Heart right ventricle (tissue), 16 donors: ENCODE measurements at regions not wholly inside any gene's neighbourhood (a gene's known extent, or its start where the extent isn't known, plus 50 kb on each side); places are given as distances from the start of the nearest gene placed in this dataset.

ENCODE experiments used
- ATAC-seq, 8 donors: fragments of 200-7000 bp; cut with Tn5 transposase; one replicate each; pipeline ENCODE4 v1.9.1; 2020; ENCODE audit warnings: mild to moderate bottlenecking in 8 of 8, moderate library complexity in 8 of 8, moderate number of reproducible peaks in 1 of 8
- DNase-seq, 2 donors: peaks; one replicate each; pipeline ENCODE4 v3.0.0-alpha.2; 2020
- H3K27ac ChIP-seq, 10 donors: fragments of 200-600 bp; sonication (generic) in 2 of 10; one replicate each; pipeline versions ENCODE4 v1.5.0 to v1.8.0; 2020 to 2022; ENCODE audit warnings: mild to moderate bottlenecking in 3 of 10
- H3K27me3 ChIP-seq, 7 donors: fragments of 200-600 bp; one replicate each; pipeline ENCODE4 v1.8.0; 2021 to 2022; ENCODE audit warnings: mild to moderate bottlenecking in 2 of 7
- H3K36me3 ChIP-seq, 9 donors: fragments of 200-600 bp; sonication (generic) in 1 of 9; one replicate each; pipeline versions ENCODE4 v1.5.0 to v1.8.0; 2020 to 2022; ENCODE audit warnings: mild to moderate bottlenecking in 2 of 9
- H3K4me1 ChIP-seq, 9 donors: fragments of 200-600 bp; sonication (generic) in 1 of 9; one replicate each; pipeline versions ENCODE4 v1.5.0 to v1.8.0; 2020 to 2022; ENCODE audit warnings: mild to moderate bottlenecking in 4 of 9
- H3K4me3 ChIP-seq, 10 donors: fragments of 200-600 bp; sonication (generic) in 2 of 10; one replicate each; pipeline versions ENCODE4 v1.5.0 to v1.8.0; 2020 to 2022; ENCODE audit warnings: mild to moderate bottlenecking in 7 of 10, moderate library complexity in 2 of 10
- H3K9me3 ChIP-seq, 11 donors: fragments of 200-600 bp in 10 of 11; sonication (generic) in 2 of 11; one replicate each; pipeline versions ENCODE4 v1.5.0 to v1.8.0; 2013 to 2022; ENCODE audit warnings: mild to moderate bottlenecking in 2 of 11, control low read depth in 1 of 11, moderate library complexity in 1 of 11
- WGBS, 2 donors: extraction: QIAGEN DNeasy Blood & Tissue Kit; methylation state at CpG; one replicate each; pipeline ENCODE4 v1.1.7; 2013; ENCODE audit warnings: inconsistent platforms in 1 of 2; 5-methylcytosine and 5-hydroxymethylcytosine counted together
- intact Hi-C, 10 donors: fragments of 100-400 bp; cut with DNase I; formaldehyde crosslinking; loops; one replicate each; pipeline versions ENCODE4 v1.11.1 to v1.14.2; 2022
- TF ChIP-seq, protein P1 (sequence below), 9 donors: fragments of 200-600 bp; sonication (generic) in 2 of 9; IDR thresholded peaks; one replicate each; pipeline versions ENCODE4 v1.5.0 to v1.8.0; 2021 to 2022; ENCODE audit warnings: antibody characterized with exemption in 9 of 9, mild to moderate bottlenecking in 5 of 9, moderate library complexity in 1 of 9
- donor health status: Arrhythmogenic right ventricular cardiomyopathy.
- donor health status: ischemic (EF 13 %, LVEDD 7.1; RV severe dilation, severe dysfunction).
- donor health status: healthy with polysubstance abuse.
- donor health status: DM: no; HTN: yes; CAD: no.
- donor health status: DM: no; HTN: no; CAD: no.
- donor health status: ischemic (EF 25% LVEDD 6.9; RV normal size, moderate dysfunction).
- donor health status: ischemic (EF 25% LVEDD 5.7; RV mildly dilated, moderate dysfunction).
- donor health status: healthy.
- donor health status: DM: yes; HTN: yes; CAD: no.
- donor health status: Ischemic cardiomyopathy.
- donor health status: ischemic (EF 35%, LVEDD 5.7; RV mildly dilated, moderate dysfunction).
- donor health status: nonischemic (EF 11% LVEDD 7.7; RV severe dilation, severe dysfunction).
- donor health status: DM: yes; HTN: yes; CAD: no.
- donor health status: PGD.
- donor health status: ischemic (EF 29% LVEDD 5.4; RV normal size, mild dysfunction).
- donor health status: nonischemic (EF 23%, LVEDD 6.1; RV moderate dilation, normal function).

- Histone ChIP-seq H3K36me3 (no peaks in the 10 kb centered on the region), H3K27ac (no peak overlapping the region), H3K9me3 (no peaks in the 10 kb centered on the region), H3K27me3 (no peaks in the 10 kb centered on the region), H3K4me1 (no peaks in the 10 kb centered on the region), H3K4me3 (no peak overlapping the region)
- DNase-seq (no peak), ATAC-seq (no peak)
- intact Hi-C loops = no loop called here
- 59 to 76% methylated on average over 2 of the region's 2 CpGs for WGBS, 2 donors
- TF ChIP-seq, protein P1, sequence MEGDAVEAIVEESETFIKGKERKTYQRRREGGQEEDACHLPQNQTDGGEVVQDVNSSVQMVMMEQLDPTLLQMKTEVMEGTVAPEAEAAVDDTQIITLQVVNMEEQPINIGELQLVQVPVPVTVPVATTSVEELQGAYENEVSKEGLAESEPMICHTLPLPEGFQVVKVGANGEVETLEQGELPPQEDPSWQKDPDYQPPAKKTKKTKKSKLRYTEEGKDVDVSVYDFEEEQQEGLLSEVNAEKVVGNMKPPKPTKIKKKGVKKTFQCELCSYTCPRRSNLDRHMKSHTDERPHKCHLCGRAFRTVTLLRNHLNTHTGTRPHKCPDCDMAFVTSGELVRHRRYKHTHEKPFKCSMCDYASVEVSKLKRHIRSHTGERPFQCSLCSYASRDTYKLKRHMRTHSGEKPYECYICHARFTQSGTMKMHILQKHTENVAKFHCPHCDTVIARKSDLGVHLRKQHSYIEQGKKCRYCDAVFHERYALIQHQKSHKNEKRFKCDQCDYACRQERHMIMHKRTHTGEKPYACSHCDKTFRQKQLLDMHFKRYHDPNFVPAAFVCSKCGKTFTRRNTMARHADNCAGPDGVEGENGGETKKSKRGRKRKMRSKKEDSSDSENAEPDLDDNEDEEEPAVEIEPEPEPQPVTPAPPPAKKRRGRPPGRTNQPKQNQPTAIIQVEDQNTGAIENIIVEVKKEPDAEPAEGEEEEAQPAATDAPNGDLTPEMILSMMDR (IDR thresholded peaks at IDR 0.05) = no peak
Measured at GRCh38 chr7:115728518-115728917, 302.0 kb downstream of the TFEC start.

DNA sequence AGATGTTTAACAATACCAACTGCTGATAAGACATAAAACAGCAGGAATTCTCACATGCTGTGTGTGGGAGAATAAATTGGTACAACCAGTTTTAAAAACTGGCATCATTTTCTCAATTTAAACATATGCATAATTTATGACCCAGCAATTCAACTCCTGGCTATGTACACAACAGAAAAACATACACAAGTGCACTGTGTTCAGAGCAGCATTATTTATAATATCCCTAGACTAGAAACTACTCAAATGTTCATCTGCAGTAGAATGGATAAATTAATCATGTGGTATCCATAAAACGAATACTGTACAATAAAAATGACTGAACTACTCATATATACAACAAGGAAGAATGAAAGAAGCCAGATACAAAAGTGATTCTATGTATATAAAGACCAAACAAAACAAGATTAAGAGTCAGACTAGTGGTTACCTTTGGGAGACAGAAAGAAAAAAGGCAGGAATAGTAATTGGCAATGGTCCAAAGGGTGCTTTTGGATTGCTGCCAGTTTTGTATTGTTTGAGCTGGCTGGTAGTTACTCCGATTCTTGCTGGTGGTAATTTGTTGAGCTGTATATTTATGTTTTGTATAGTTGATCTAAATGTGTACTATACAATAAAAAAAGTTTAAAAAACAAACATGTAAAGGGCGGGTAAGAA is 306.0 kb downstream of the TFEC start:
- WGBS, 2 donors = 46 to 56% methylated on average over 3 of the region's 3 CpGs
- H3K27ac ChIP-seq = no peak overlapping the region
- H3K4me3 ChIP-seq = no peak overlapping the region
- TF ChIP-seq, protein P1 (IDR thresholded peaks at IDR 0.05) = no peak
- H3K36me3 ChIP-seq = no peaks in the 10 kb centered on the region
- DNase-seq = no peak
- intact Hi-C loops = no loop called here
- H3K27me3 ChIP-seq = no peaks in the 10 kb centered on the region
- no peaks in the 10 kb centered on the region for H3K9me3 ChIP-seq
- ATAC-seq = no peak
- no peaks in the 10 kb centered on the region for H3K4me1 ChIP-seq

- no peaks in the 10 kb centered on the region for H3K4me1 ChIP-seq
- H3K9me3 ChIP-seq = no peaks in the 10 kb centered on the region
- H3K27me3 ChIP-seq = no peaks in the 10 kb centered on the region
- intact Hi-C loops = no loop called here
- ATAC-seq = no peak
- WGBS, 2 donors = 73 to 80% methylated on average over 4 of the region's 4 CpGs
- H3K36me3 ChIP-seq = no peaks in the 10 kb centered on the region
- no peak for DNase-seq
- no peak overlapping the region for H3K27ac ChIP-seq
- TF ChIP-seq, protein P1 (IDR thresholded peaks at IDR 0.05) = no peak
- no peak overlapping the region for H3K4me3 ChIP-seq
Measured at GRCh38 chr7:115722302-115722977, 308.1 kb downstream of the TFEC start.

GRCh38 chr7:115721293-115722217 is 309.0 kb downstream of the TFEC start:
- 93 to 96% methylated on average over 5 of the region's 5 CpGs for WGBS, 2 donors
- intact Hi-C loops = no loop called here
- H3K9me3 ChIP-seq = no peaks in the 10 kb centered on the region
- no peak for DNase-seq
- H3K36me3 ChIP-seq = no peaks in the 10 kb centered on the region
- H3K4me3 ChIP-seq = no peak overlapping the region
- TF ChIP-seq, protein P1 (IDR thresholded peaks at IDR 0.05) = no peak
- H3K4me1 ChIP-seq = no peaks in the 10 kb centered on the region
- H3K27ac ChIP-seq = no peak overlapping the region
- H3K27me3 ChIP-seq = no peaks in the 10 kb centered on the region
- no peak for ATAC-seq
